HT-29 (cell line): ENCODE measurements at regions not wholly inside any gene's neighbourhood (a gene's known extent, or its start where the extent isn't known, plus 50 kb on each side); places are given as distances from the start of the nearest gene placed in this dataset.

Experiments used
- DNase-seq: peaks from one replicate; pipeline ENCODE4 v3.0.0-alpha.2; 2015; ENCODE audit warnings: low spot score

GRCh38 chr18:2351126-2351850, 220.0 kb downstream of the METTL4 start:
- no peak for DNase-seq

DNA sequence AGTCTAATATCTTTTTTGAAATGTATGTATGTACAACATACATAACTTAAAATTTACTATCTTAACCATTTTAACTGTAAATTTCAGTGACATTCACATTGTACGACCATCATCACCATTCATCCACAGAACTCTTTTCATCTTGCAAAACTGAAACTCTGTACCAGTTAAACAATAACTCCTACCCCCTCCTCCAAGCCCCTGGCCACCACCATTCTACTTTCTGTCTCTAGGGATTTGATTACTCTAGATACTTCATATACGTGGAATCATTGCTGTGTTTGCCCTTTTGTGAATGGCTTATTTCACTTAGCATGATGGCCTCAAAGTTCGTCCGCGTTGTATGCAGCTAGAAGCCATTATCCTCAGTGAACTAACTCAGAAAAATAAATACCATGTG, 217.0 kb downstream of the METTL4 start:
- DNase-seq: no peak

- DNase-seq: no peak
Observed at GRCh38 chr18:2356906-2357305, 214.4 kb downstream of the METTL4 start.

DNA sequence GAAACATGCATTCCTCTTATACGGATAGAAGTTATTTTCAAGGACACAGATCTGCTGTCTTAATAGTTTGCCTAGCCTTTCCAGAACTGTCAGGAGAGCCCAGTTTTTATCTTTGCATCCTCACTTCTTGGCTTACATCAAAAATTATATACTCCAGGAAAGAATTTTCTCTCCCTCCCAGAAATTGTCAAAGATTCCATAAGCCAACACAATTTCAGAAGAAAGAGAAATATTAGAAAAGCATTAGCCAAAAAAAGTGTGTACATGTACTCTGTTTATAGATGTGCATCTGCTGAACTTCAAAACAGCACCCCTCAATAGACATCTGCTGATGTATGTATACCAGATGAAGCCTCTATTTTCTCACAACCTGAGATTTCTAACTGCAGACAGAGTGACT, 210.4 kb downstream of the METTL4 start:
- no peak for DNase-seq

- DNase-seq: no peak
Observed at GRCh38 chr18:2368102-2368501, 203.2 kb downstream of the METTL4 start.

- no peak for DNase-seq
Observed at GRCh38 chr18:2376707-2377106, 194.6 kb downstream of the METTL4 start.

DNA sequence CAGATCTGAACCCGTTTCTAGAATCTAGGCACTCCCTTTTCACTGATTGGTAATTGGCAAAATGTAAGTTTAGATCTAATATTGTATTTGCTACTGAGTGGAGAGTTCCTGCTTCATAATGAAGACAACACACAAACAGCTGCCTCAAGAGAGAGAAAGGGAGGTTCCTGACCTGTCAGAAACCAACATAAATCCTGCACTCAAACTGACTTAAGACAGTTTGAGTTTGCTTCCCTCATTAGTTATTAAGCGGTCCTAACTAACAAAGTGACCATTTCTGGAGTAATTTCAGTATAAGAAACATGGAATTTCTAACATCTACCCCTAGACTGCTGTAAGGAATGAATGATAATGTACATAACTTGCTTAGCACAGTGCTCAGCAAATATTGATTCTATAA, 191.2 kb downstream of the METTL4 start:
- DNase-seq: no peak

DNA sequence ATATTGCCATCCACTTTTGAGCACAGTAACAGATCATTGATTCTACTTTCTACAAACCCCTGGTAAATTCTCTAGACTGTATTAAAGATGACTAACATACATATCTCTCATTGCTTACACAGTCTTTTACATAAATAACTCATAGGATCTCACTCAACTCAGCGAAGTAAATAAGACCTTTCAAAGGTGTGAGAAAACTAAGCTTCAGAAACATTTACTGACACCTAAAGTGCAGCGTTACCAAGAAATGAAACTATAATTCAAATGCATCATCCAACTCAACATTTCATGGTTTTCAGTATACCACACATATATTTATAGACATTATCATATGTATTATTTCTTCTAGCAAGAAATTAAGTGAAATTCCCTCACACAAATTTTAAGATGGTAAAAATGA, 189.8 kb downstream of the METTL4 start:
- DNase-seq: no peak

DNA sequence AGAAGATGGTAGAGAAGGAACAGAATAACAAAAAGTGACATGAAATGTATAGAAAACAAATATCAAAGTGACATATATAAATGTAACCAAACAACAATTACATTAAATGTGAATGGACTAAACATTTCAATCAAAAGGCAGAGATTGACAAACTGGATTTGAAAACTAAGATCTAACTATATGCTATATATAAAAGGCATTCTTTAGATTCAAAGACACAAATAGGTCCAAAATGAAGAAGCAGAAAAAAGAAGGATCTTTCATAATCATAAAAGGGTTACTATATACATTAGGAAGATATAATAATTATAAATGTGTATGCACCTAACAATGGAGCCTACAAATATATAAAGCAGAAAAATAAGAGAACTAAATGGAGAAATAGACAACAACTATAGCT, 183.7 kb downstream of the METTL4 start:
- DNase-seq: no peak

- no peak for DNase-seq
Observed at GRCh38 chr18:2390158-2390557, 181.1 kb downstream of the METTL4 start.

DNA sequence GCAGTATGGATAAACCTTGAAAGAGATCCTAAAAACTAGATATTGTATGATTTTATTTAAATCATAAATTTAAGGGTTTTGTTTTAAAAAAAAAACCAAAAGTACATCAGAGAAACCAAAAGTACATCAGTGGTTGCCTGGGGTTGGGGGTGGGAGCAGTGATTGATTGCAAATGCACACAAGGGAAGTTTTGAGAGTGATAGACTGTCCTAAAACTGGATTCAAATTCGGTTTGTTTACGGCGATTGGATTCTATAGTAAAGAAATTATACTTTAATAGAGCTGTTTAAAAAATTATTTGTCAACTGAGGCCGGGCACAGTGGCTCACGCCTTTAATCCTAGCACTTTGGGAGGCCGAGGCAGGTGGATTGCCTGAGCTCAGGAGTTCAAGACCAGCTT, 179.8 kb downstream of the METTL4 start:
- no peak for DNase-seq

GRCh38 chr18:2392446-2392845, 178.9 kb downstream of the METTL4 start:
- no peak for DNase-seq

- no peak for DNase-seq
Observed at GRCh38 chr18:2394684-2395083, 176.6 kb downstream of the METTL4 start.

DNA sequence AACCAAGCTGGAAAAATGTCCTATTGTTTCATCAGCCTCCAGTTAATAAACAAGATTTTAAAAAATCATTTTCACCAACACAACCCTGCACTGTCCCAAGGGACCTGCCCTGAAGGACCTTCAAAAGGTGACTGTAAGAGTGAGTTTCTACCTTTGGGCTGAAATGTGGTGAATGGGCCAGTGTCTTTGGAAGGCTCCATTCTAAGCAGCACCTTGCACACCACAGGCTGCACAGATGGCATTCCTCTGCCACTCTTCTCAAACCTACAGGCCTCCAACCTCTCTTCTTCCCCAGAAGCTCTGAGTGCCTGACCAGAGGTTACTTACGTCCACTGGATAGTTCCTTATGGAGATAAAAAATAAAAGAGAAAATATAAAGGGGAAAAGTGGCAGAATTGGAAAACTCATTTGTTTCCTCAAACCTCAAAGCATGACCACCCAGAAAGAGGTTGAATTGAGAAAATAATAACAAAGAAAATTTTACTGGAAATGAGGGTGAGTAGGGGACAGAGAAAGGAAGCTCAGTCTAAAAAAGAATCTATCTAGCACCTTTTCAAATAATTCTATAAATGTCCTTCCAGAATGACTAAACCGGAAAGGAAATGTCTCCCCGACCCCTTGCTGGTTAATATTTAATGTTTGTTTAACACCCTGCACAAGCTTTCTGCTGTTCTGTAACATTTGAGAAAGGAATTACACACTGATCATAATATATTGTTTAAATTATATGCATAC, 175.7 kb downstream of the METTL4 start:
- peak; percentile 25 for DNase-seq

DNA sequence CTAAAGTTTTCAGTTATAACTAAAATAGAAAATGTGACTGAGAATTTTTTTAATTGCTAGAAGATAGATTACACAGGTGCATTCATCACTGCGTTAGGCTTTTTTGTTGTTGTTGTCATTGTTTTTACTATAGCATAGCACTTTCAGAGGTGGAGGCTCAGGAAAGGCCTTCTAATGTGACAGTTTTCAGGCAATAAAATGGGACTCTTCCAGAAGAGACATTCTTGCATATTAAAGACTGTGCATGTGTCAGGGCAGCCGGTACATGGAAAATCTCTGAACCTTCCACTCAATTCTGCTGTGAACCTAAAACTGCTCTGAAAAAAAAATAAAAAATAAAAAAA, 175.2 kb downstream of the METTL4 start:
- DNase-seq: no peak

GRCh38 chr18:2400701-2401196, 170.6 kb downstream of the METTL4 start:
- DNase-seq: no peak

DNA sequence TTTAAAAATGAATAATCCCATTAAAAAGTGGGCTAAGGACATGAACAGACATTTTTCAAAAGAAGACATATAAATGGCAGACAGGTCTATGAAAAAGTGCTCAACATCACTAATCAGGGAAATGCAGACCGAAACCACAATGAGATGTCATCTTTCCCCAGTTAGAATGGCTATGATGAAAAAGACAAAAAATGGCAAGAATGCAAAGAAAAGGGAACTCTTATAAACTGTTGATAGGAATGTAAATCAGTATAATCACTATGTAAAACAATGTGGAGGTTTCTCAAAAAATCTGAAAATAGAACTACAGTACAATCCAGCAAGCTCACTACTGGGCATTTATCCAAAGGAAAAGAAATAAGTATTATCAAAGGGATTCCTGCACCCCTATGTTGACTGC, 169.2 kb downstream of the METTL4 start:
- no peak for DNase-seq

DNA sequence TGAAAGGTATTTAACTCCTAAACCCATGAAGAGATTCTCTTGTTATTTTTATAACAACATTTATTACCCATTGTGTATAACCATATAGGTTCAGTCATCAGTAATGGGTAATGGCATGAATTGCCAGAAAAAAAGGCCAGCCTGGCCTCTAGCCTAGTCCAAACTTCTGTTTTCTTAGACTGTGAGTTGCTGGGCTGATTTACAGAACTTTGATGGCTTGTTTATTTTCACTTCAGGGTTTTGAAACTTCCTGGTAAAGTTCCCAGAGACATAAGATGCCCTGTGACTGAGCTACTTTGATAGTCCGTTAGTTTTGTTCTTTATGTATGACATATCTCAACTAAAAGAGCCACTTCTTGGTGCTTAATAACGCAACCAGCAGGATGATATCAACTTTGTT, 164.8 kb downstream of the METTL4 start:
- DNase-seq: peak; percentile 20

- DNase-seq: no peak
Observed at GRCh38 chr18:2407961-2408360, 163.3 kb downstream of the METTL4 start.

- peak; percentile 52 for DNase-seq
Observed at GRCh38 chr18:2409906-2410305, 161.4 kb downstream of the METTL4 start.

DNA sequence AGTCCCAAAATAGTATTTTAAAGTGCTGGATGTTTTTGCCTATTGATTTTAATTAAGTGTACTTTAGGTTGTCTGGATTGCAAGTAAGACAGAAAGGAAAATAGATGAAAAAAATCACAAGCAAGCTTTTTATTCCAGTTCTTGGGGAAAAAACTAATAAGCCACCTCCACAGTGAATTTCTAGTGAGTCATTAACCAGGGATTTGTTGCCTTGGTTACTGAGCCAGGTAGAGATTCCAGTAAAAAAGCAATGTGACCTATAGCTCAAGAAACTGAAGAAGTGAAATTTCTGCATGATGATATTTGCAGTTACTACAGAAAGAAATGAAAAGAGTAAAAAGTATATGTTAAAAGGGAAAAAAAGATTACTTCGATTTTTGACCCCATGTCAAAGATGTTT, 160.6 kb downstream of the METTL4 start:
- peak; percentile 93 for DNase-seq

DNA sequence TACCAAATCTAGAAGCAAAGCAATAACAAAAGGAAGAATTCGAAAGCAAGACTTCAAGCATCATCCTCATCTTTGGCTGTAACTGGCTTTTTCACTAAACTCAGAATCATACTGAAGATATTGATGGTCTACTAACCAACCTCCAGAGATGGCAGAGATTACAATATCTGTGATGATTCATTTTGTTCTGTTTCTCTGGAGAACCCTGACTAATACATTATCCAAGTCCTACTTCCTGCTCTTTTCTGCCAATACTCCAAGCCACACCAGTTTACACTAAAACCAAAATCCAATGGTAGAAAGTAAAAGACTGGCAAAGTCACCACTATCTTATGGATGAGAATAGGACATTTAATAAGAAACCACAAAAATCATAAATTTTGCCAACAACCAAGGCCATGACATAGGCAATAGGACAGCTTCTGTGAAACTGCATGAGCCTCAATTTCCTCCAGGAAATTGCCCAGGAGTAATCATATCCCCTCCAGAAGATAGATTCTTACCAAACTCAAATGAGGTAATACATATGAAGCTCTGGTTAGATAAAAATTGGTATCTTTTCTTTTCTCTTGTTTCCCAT, 159.8 kb downstream of the METTL4 start:
- DNase-seq: peak; percentile 84

GRCh38 chr18:2412281-2412680, 159.0 kb downstream of the METTL4 start:
- no peak for DNase-seq
